DOHH2 (cell line): ENCODE measurements at regions not wholly inside any gene's neighbourhood (a gene's known extent, or its start where the extent isn't known, plus 50 kb on each side); places are given as distances from the start of the nearest gene placed in this dataset.

ENCODE experiments used
- H3F3A ChIP-seq: fragments of 200-600 bp; sonication (generic), shearing (Covaris generic); 2 replicates; pipeline ENCODE4 v1.6.0; 2016; ENCODE audit warnings: antibody characterized with exemption, mild to moderate bottlenecking; ENCODE audit not compliant: control insufficient read depth, insufficient read depth
- H3K27ac ChIP-seq: fragments of 200-600 bp; sonication (generic); 2 replicates; pipeline ENCODE4 v1.5.1; 2014; ENCODE audit warnings: low read depth, mild to moderate bottlenecking, low read length, moderate library complexity
- H3K27me3 ChIP-seq: fragments of 200-600 bp; sonication (generic); 2 replicates; pipeline ENCODE4 v1.6.1; 2014; ENCODE audit warnings: mild to moderate bottlenecking, low read length, mixed read lengths; ENCODE audit not compliant: control insufficient read depth
- H3K36me3 ChIP-seq: fragments of 200-600 bp; sonication (generic); 2 replicates; pipeline ENCODE4 v1.6.1; 2014; ENCODE audit warnings: mild to moderate bottlenecking, low read length, moderate library complexity, mixed read lengths; ENCODE audit not compliant: control insufficient read depth
- H3K4me1 ChIP-seq: fragments of 200-600 bp; sonication (generic); 2 replicates; pipeline ENCODE4 v1.6.1; 2014; ENCODE audit warnings: mild to moderate bottlenecking, low read length, mixed read lengths; ENCODE audit not compliant: control insufficient read depth
- H3K4me2 ChIP-seq: fragments of 200-600 bp; sonication (generic); 2 replicates; pipeline ENCODE4 v1.6.0; 2014; ENCODE audit warnings: mild to moderate bottlenecking, low read length, moderate library complexity
- H3K4me3 ChIP-seq: fragments of 200-600 bp; sonication (generic); 2 replicates; pipeline ENCODE4 v1.5.1; 2014; ENCODE audit warnings: mild to moderate bottlenecking, low read length, mixed read lengths
- H3K79me2 ChIP-seq: fragments of 200-600 bp; sonication (generic); 2 replicates; pipeline ENCODE4 v1.6.1; 2014; ENCODE audit warnings: mild to moderate bottlenecking, low read length, mixed read lengths; ENCODE audit not compliant: control insufficient read depth
- H3K9me2 ChIP-seq: fragments of 200-600 bp; sonication (generic); replicated peaks from 2 replicates; pipeline ENCODE4 v1.6.1; 2014; ENCODE audit warnings: mild to moderate bottlenecking, low read length, mixed read lengths; ENCODE audit not compliant: control insufficient read depth
- H3K9me3 ChIP-seq: fragments of 200-600 bp; sonication (generic); 2 replicates; pipeline ENCODE4 v1.6.1; 2014; ENCODE audit warnings: antibody characterized with exemption, low read length, mixed read lengths; ENCODE audit not compliant: control insufficient read depth, insufficient read depth
- H4K20me1 ChIP-seq: fragments of 200-600 bp; sonication (generic); 2 replicates; pipeline ENCODE4 v1.6.0; 2014; ENCODE audit warnings: low read depth, mild to moderate bottlenecking, antibody characterized with exemption, low read length, moderate library complexity; ENCODE audit not compliant: control insufficient read depth, insufficient read depth
- EZH2phosphoT487 ChIP-seq: fragments of 200-600 bp; sonication (generic); IDR thresholded peaks from 2 replicates; pipeline ENCODE4 v1.6.1; 2017; ENCODE audit warnings: borderline replicate concordance, mild to moderate bottlenecking, antibody characterized with exemption, low read length, moderate library complexity, mixed read lengths
- TF ChIP-seq, protein P1 (sequence below): fragments of 200-600 bp; sonication (generic); IDR thresholded peaks from one replicate; pipeline ENCODE4 v1.5.1; 2014; ENCODE audit warnings: antibody characterized with exemption, mild to moderate bottlenecking, low read depth, low read length; ENCODE audit not compliant: poor library complexity, severe bottlenecking

DNA sequence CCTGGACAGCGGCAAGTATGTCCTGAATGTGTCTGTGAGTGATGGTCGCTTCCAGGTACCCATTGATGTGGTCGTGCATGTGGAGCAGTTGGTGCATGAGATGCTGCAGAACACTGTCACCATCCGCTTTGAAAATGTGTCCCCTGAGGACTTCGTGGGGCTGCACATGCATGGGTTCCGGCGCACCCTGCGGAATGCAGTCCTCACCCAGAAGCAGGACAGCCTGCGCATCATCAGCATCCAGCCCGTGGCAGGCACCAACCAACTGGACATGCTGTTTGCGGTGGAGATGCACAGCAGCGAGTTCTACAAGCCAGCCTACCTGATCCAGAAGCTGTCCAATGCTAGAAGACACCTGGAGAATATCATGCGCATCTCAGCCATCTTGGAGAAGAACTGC lies 125.3 kb upstream of the MTNR1B start:
- Histone ChIP-seq H3K4me2 (no peak overlapping the region), H3K27ac (no peak overlapping the region), H3K79me2 (no peaks in the 10 kb centered on the region), H3K27me3 (no peaks in the 10 kb centered on the region), H3K9me2 (no peaks in the 10 kb centered on the region), H4K20me1 (no peaks in the 10 kb centered on the region), H3K4me3 (no peak overlapping the region), H3K36me3 (no peaks in the 10 kb centered on the region), H3K4me1 (no peaks in the 10 kb centered on the region), H3F3A (no peaks in the 10 kb centered on the region), H3K9me3 (no peaks in the 10 kb centered on the region)
- TF ChIP-seq, protein P1, sequence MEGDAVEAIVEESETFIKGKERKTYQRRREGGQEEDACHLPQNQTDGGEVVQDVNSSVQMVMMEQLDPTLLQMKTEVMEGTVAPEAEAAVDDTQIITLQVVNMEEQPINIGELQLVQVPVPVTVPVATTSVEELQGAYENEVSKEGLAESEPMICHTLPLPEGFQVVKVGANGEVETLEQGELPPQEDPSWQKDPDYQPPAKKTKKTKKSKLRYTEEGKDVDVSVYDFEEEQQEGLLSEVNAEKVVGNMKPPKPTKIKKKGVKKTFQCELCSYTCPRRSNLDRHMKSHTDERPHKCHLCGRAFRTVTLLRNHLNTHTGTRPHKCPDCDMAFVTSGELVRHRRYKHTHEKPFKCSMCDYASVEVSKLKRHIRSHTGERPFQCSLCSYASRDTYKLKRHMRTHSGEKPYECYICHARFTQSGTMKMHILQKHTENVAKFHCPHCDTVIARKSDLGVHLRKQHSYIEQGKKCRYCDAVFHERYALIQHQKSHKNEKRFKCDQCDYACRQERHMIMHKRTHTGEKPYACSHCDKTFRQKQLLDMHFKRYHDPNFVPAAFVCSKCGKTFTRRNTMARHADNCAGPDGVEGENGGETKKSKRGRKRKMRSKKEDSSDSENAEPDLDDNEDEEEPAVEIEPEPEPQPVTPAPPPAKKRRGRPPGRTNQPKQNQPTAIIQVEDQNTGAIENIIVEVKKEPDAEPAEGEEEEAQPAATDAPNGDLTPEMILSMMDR: no peak
- TF ChIP-seq EZH2phosphoT487: no peak

GRCh38 chr11:92845390-92845789 lies 124.1 kb upstream of the MTNR1B start:
- no peaks in the 10 kb centered on the region for H3F3A ChIP-seq
- H4K20me1 ChIP-seq: no peaks in the 10 kb centered on the region
- no peak overlapping the region for H3K27ac ChIP-seq
- H3K4me3 ChIP-seq: no peak overlapping the region
- H3K79me2 ChIP-seq: no peaks in the 10 kb centered on the region
- H3K4me1 ChIP-seq: no peaks in the 10 kb centered on the region
- no peaks in the 10 kb centered on the region for H3K27me3 ChIP-seq
- H3K9me3 ChIP-seq: no peaks in the 10 kb centered on the region
- H3K9me2 ChIP-seq: no peaks in the 10 kb centered on the region
- H3K36me3 ChIP-seq: no peaks in the 10 kb centered on the region
- H3K4me2 ChIP-seq: no peak overlapping the region
- TF ChIP-seq, protein P1: no peak
- TF ChIP-seq EZH2phosphoT487: no peak

DNA sequence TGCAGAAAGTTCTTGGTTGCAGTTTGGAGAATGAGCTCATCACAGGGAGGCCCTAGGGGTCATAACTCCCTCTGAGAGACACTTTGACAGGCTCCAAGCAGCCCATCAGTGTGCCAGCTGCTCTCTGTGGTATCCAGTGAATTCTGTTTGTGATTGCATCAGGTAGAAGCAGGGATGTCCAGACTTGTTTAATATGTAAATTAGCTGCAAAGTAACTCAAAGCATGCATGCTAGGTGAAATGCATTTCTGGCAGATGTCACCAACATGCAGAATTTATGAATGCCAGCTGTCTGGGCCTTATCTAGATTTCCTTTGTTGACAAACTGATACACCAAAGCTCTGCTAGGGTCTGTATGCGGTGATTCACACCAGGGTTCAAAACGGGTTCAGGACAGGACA lies 123.6 kb upstream of the MTNR1B start:
- no peak overlapping the region for H3K4me2 ChIP-seq
- H3K79me2 ChIP-seq: no peaks in the 10 kb centered on the region
- H3K27ac ChIP-seq: no peak overlapping the region
- no peak overlapping the region for H3K4me3 ChIP-seq
- TF ChIP-seq, protein P1: no peak
- no peak for TF ChIP-seq EZH2phosphoT487
- no peaks in the 10 kb centered on the region for H3K4me1 ChIP-seq
- H3K9me3 ChIP-seq: no peaks in the 10 kb centered on the region
- H3K27me3 ChIP-seq: no peaks in the 10 kb centered on the region
- no peaks in the 10 kb centered on the region for H3F3A ChIP-seq
- no peaks in the 10 kb centered on the region for H3K9me2 ChIP-seq
- no peaks in the 10 kb centered on the region for H3K36me3 ChIP-seq
- no peaks in the 10 kb centered on the region for H4K20me1 ChIP-seq

DNA sequence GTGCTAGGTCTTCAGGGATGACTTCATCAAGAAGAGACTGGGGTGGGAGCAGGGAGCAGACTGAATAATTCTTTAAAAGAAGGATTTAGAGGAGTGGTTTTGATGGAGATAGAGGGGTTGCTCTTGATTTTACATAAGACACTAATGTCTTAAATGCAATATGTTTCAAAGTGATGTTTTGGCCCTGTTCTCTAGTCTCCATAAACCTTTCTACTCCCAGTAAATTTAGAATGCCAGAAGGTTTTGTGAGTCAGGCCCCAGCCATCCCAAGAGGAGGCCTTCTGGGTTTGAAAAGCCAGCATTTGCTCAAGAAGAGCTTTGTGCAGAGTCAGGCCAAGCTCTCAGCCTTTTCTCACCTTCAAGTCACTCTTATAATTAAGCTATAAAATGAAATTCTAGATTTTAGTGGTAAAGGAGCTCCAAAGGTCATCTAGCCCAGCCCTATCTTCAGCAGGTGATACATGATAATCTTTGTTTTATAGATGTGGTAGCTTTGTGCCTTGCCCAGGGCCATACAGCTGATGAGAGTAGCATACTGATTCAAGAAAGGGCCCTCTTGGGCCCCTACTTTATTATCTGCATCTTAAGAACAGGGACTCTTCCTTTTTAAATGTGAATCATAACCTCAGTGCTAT lies 122.8 kb upstream of the MTNR1B start:
- Histone ChIP-seq H3K4me1 (no peaks in the 10 kb centered on the region), H3K4me3 (no peak overlapping the region), H3K9me3 (no peaks in the 10 kb centered on the region), H3K27me3 (no peaks in the 10 kb centered on the region), H3K79me2 (no peaks in the 10 kb centered on the region), H3K27ac (no peak overlapping the region), H3K4me2 (no peak overlapping the region), H3F3A (no peaks in the 10 kb centered on the region), H3K9me2 (no peaks in the 10 kb centered on the region), H4K20me1 (no peaks in the 10 kb centered on the region), H3K36me3 (no peaks in the 10 kb centered on the region)
- no peak for TF ChIP-seq EZH2phosphoT487
- TF ChIP-seq, protein P1: no peak
